H1 (cell line): ENCODE measurements at regions not wholly inside any gene's neighbourhood (a gene's known extent, or its start where the extent isn't known, plus 50 kb on each side); places are given as distances from the start of the nearest gene placed in this dataset.

Source experiments
- CTCF ChIA-PET: fragments of 300-600 bp; sonication (Branson Sonifier 250); formaldehyde crosslinking; loops from one replicate; lab custom pipeline; 2021; ENCODE audit not compliant: partially characterized antibody; lab: Charles Lee
- POLR2A ChIA-PET: fragments of 300-600 bp; sonication (Branson Sonifier 250); formaldehyde crosslinking; loops from one replicate; lab custom pipeline; 2021; ENCODE audit warnings: inconsistent platforms; ENCODE audit not compliant: partially characterized antibody; lab: Charles Lee
- DNase-seq, 2 experiments: peaks; one replicate each; pipeline versions ENCODE4 v3.0.0 to v3.0.0-alpha.2; 2010 to 2022; ENCODE audit warnings: low spot score in 2 of 2, low read depth in 1 of 2, mixed read lengths in 1 of 2
- FAIRE-seq: peaks from 2 replicates; lab custom pipeline; 2011; peaks lifted over from hg19 to GRCh38; lab: Jason Lieb, UNC
- H2AFZ ChIP-seq: 2 replicates; pipeline ENCODE4 v1.8.1; 2012; ENCODE audit warnings: low read length, inconsistent platforms
- H2AK5ac ChIP-seq: 2 replicates; pipeline ENCODE4 v1.6.1; 2013; ENCODE audit warnings: low read depth, low read length
- H2BK120ac ChIP-seq: replicated peaks from 2 replicates; pipeline ENCODE3; 2013; ENCODE audit warnings: low read depth, low read length, inconsistent platforms
- H2BK12ac ChIP-seq: 2 replicates; pipeline ENCODE4 v1.6.1; 2013; ENCODE audit warnings: low read depth, low read length
- H2BK15ac ChIP-seq: 2 replicates; pipeline ENCODE4 v1.6.1; 2013; ENCODE audit warnings: low read length
- H2BK20ac ChIP-seq: 2 replicates; pipeline ENCODE4 v1.6.1; 2013; ENCODE audit warnings: low read length
- H2BK5ac ChIP-seq: 2 replicates; pipeline ENCODE4 v1.6.1; 2013; ENCODE audit warnings: low read depth, low read length
- H3K14ac ChIP-seq: 2 replicates; pipeline ENCODE4 v1.6.1; 2013; ENCODE audit warnings: inconsistent platforms; ENCODE audit not compliant: insufficient read length
- H3K18ac ChIP-seq: 2 replicates; pipeline ENCODE4 v1.6.1; 2013; ENCODE audit warnings: low read length; ENCODE audit errors: extremely low read depth
- H3K23ac ChIP-seq: 2 replicates; pipeline ENCODE4 v1.6.1; 2013; ENCODE audit warnings: inconsistent platforms; ENCODE audit not compliant: insufficient read length
- H3K23me2 ChIP-seq: 2 replicates; pipeline ENCODE4 v1.6.1; 2013; ENCODE audit warnings: low read depth, low read length
- H3K27ac ChIP-seq: 2 replicates; pipeline ENCODE4 v1.6.1; 2011; ENCODE audit warnings: low read depth, low read length, inconsistent platforms
- H3K27me3 ChIP-seq, 4 experiments: replicated peaks in 1 of 4; 1 replicate in 1 of 4; 2 replicates in 3 of 4; pipeline versions ENCODE4 v1.6.1 to v1.8.1; 2011 to 2013; ENCODE audit warnings: low read length in 3 of 4, mild to moderate bottlenecking in 3 of 4, inconsistent platforms in 2 of 4, mixed read lengths in 2 of 4, moderate library complexity in 1 of 4; ENCODE audit not compliant: control insufficient read depth in 3 of 4, insufficient read depth in 3 of 4; ENCODE audit errors: extremely low read depth in 1 of 4
- H3K36me3 ChIP-seq, 4 experiments: 2 replicates each; pipeline versions ENCODE4 v1.6.1 to v1.8.1; 2011 to 2013; ENCODE audit warnings: mild to moderate bottlenecking in 4 of 4, low read length in 3 of 4, moderate library complexity in 2 of 4, control low read depth in 1 of 4, inconsistent platforms in 1 of 4; ENCODE audit not compliant: insufficient read depth in 4 of 4, control insufficient read depth in 2 of 4
- H3K4ac ChIP-seq: replicated peaks from 2 replicates; pipeline ENCODE3; 2013; ENCODE audit warnings: low read length, low read depth, mixed read lengths, inconsistent platforms; ENCODE audit not compliant: insufficient read length
- H3K4me1 ChIP-seq, 4 experiments: replicated peaks in 1 of 4; 1 replicate in 1 of 4; 2 replicates in 3 of 4; pipeline versions ENCODE4 v1.6.1 to v1.8.1; 2011 to 2013; ENCODE audit warnings: low read length in 3 of 4, inconsistent platforms in 2 of 4, mixed read lengths in 1 of 4; ENCODE audit not compliant: insufficient read depth in 4 of 4, control insufficient read depth in 3 of 4
- H3K4me2 ChIP-seq, 2 experiments: 2 replicates each; pipeline versions ENCODE4 v1.6.1 to v1.8.1; 2011 to 2013; ENCODE audit warnings: low read depth in 2 of 2, low read length in 2 of 2, control low read depth in 1 of 2, inconsistent platforms in 1 of 2, mild to moderate bottlenecking in 1 of 2; ENCODE audit not compliant: insufficient read depth in 1 of 2
- H3K4me3 ChIP-seq, 4 experiments: fragments of 200-600, 300-600 bp in 1 of 4; sonication (generic), shearing (Covaris generic), sonication (Bioruptor Twin) in 1 of 4; 2 replicates each; pipeline versions ENCODE4 v1.5.1 to v1.8.1; 2011 to 2016; ENCODE audit warnings: low read length in 4 of 4, low read depth in 3 of 4, control low read depth in 2 of 4, inconsistent platforms in 2 of 4, mild to moderate bottlenecking in 2 of 4, mixed read lengths in 1 of 4, moderate library complexity in 1 of 4; ENCODE audit not compliant: insufficient read depth in 2 of 4; ENCODE audit errors: extremely low read depth in 1 of 4
- H3K56ac ChIP-seq: replicated peaks from 2 replicates; pipeline ENCODE3; 2013; ENCODE audit warnings: low read depth, mild to moderate bottlenecking, mixed read lengths, low read length, inconsistent platforms; ENCODE audit not compliant: insufficient read length
- H3K79me1 ChIP-seq: 2 replicates; pipeline ENCODE4 v1.6.1; 2013; ENCODE audit warnings: low read depth, low read length, control low read depth
- H3K79me2 ChIP-seq, 2 experiments: 2 replicates each; pipeline versions ENCODE4 v1.6.1 to v1.8.1; 2012 to 2013; ENCODE audit warnings: low read length in 2 of 2, mild to moderate bottlenecking in 2 of 2, inconsistent platforms in 1 of 2; ENCODE audit not compliant: insufficient read depth in 2 of 2, control insufficient read depth in 1 of 2
- H3K9ac ChIP-seq, 4 experiments: replicated peaks in 1 of 4; 1 replicate in 1 of 4; 2 replicates in 3 of 4; pipeline versions ENCODE4 v1.6.1 to v1.8.1; 2011 to 2013; ENCODE audit warnings: low read depth in 3 of 4, low read length in 3 of 4, control low read depth in 2 of 4, mild to moderate bottlenecking in 2 of 4, moderate library complexity in 2 of 4, inconsistent platforms in 1 of 4; ENCODE audit errors: extremely low read depth in 1 of 4
- H3K9me3 ChIP-seq, 2 experiments: 2 replicates each; pipeline versions ENCODE4 v1.6.1 to v1.8.1; 2012 to 2013; ENCODE audit warnings: mild to moderate bottlenecking in 2 of 2, moderate library complexity in 2 of 2, control low read depth in 1 of 2, inconsistent platforms in 1 of 2, low read depth in 1 of 2, low read length in 1 of 2, mixed read lengths in 1 of 2; ENCODE audit not compliant: insufficient read depth in 2 of 2
- H4K20me1 ChIP-seq, 2 experiments: replicated peaks in 1 of 2; 2 replicates each; pipeline versions ENCODE3 to v1.8.1; 2011 to 2013; ENCODE audit warnings: inconsistent platforms in 2 of 2, low read length in 2 of 2, mild to moderate bottlenecking in 1 of 2; ENCODE audit not compliant: insufficient read depth in 2 of 2, control insufficient read depth in 1 of 2
- H4K5ac ChIP-seq: 2 replicates; pipeline ENCODE4 v1.6.1; 2013; ENCODE audit warnings: low read length, low read depth, mixed read lengths, inconsistent platforms; ENCODE audit not compliant: insufficient read length
- H4K8ac ChIP-seq: 2 replicates; pipeline ENCODE4 v1.8.0; 2013; ENCODE audit warnings: mild to moderate bottlenecking, moderate library complexity, low read length, inconsistent platforms; ENCODE audit not compliant: insufficient read depth; ENCODE audit errors: extremely low read depth
- H4K91ac ChIP-seq: replicated peaks from 2 replicates; pipeline ENCODE3; 2013; ENCODE audit warnings: low read length, mixed read lengths, inconsistent platforms; ENCODE audit not compliant: insufficient read length
- FOSL1 ChIP-seq: IDR thresholded peaks from 2 replicates; pipeline ENCODE4 v1.6.1; 2011; ENCODE audit warnings: mild to moderate bottlenecking, low read depth, low read length, moderate library complexity; ENCODE audit not compliant: insufficient read depth
- GABPA ChIP-seq: IDR thresholded peaks from 2 replicates; pipeline ENCODE4 v1.6.1; 2011; ENCODE audit warnings: mild to moderate bottlenecking, low read length, moderate library complexity, borderline replicate concordance; ENCODE audit not compliant: insufficient read depth
- GTF2F1 ChIP-seq: IDR thresholded peaks from 2 replicates; pipeline ENCODE4 v1.6.1; 2012; ENCODE audit warnings: low read depth, low read length, improper control_type of control experiment, borderline replicate concordance
- HDAC6 ChIP-seq: IDR thresholded peaks from one replicate; pipeline ENCODE4 v1.7.1; 2012; ENCODE audit warnings: low read depth, mild to moderate bottlenecking, inconsistent platforms, low read length, moderate library complexity
- KDM1A ChIP-seq: fragments of 200-600, 300-600 bp; sonication (generic); IDR thresholded peaks from 2 replicates; pipeline ENCODE4 v1.7.1; 2016; ENCODE audit warnings: mild to moderate bottlenecking, low read length, borderline replicate concordance
- KDM4A ChIP-seq: IDR thresholded peaks from one replicate; pipeline ENCODE4 v1.7.1; 2012; ENCODE audit warnings: low read depth, mild to moderate bottlenecking, moderate library complexity, low read length, inconsistent platforms; ENCODE audit not compliant: severe bottlenecking
- POLR2AphosphoS5 ChIP-seq: IDR thresholded peaks from 2 replicates; pipeline ENCODE4 v1.6.1; 2011; ENCODE audit warnings: low read depth, low read length
- POU5F1 ChIP-seq: IDR thresholded peaks from 2 replicates; pipeline ENCODE4 v1.6.1; 2011; ENCODE audit warnings: low read depth, mild to moderate bottlenecking, low read length, moderate library complexity
- SIN3A ChIP-seq, 2 experiments: IDR thresholded peaks in 1 of 2; conservative IDR thresholded peaks in 1 of 2; 2 replicates each; pipeline ENCODE4 v1.6.1; 2011 to 2012; ENCODE audit warnings: low read length in 2 of 2, improper control_type of control experiment in 1 of 2, low read depth in 1 of 2, mild to moderate bottlenecking in 1 of 2
- SIRT6 ChIP-seq: IDR thresholded peaks from one replicate; pipeline ENCODE4 v1.7.1; 2012; ENCODE audit warnings: low read length, inconsistent platforms
- SP1 ChIP-seq: IDR thresholded peaks from 2 replicates; pipeline ENCODE4 v1.6.1; 2011; ENCODE audit warnings: low read depth, low read length
- TAF7 ChIP-seq: optimal IDR thresholded peaks from 2 replicates; pipeline ENCODE3; 2011; ENCODE audit warnings: low read depth, mild to moderate bottlenecking, inconsistent platforms, low read length, moderate library complexity, borderline replicate concordance
- WGBS, 2 experiments: shearing (Covaris generic) in 1 of 2; methylation state at CpG; one replicate each; pipeline versions ENCODE4 v1.1.6 to v1.1.7; 2013 to 2015; ENCODE audit warnings: low lambda C conversion rate in 2 of 2, mixed read lengths in 2 of 2, inconsistent platforms in 1 of 2, low coverage in 1 of 2, missing lambda C conversion rate in 1 of 2; ENCODE audit not compliant: insufficient replicate concordance in 2 of 2, insufficient coverage in 1 of 2, insufficient read length in 1 of 2; ENCODE audit errors: extremely low coverage in 1 of 2, missing lambda C conversion rate in 1 of 2; 5-methylcytosine and 5-hydroxymethylcytosine counted together
- TF ChIP-seq, protein P1 (sequence below): IDR thresholded peaks from 2 replicates; pipeline ENCODE4 v1.6.1; 2012; ENCODE audit warnings: low read length, inconsistent platforms

DNA sequence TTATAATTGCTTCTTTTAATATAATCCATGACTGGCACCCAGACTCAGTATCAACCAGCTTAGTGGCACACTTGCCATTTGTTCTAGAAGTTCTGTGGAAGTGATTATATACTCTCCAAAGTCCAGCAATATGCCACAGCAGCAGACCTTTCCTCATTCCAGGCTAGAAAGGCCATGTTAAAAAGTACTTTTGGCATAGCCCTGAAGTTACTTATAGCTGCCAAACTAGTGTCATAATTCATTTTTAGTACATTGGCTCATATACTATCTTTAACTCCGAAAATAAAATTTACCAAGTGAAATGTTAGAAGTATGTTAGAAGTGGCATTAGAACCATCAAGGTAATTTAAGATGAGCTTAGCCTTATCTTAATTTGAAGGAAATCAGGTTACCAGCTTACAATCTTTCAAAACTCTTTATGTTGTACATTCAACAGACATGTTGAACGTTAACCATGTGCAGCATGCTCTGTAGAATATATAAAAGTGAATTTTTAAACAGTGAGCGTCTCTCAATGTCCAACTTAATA is 714.2 kb upstream of the LCORL start:
- Histone ChIP-seq H3K27me3 (no peaks in the 10 kb centered on the region), H4K8ac (no peak overlapping the region), H3K36me3 (no peaks in the 10 kb centered on the region), H2AFZ (no peak overlapping the region), H3K4ac (no peak overlapping the region), H3K4me2 (no peak overlapping the region), H3K27ac (no peak overlapping the region), H2BK12ac (no peak overlapping the region), H2BK5ac (no peak overlapping the region), H3K56ac (no peak overlapping the region), H3K23me2 (no peaks in the 10 kb centered on the region), H3K4me3 (no peak overlapping the region), H2BK15ac (no peak overlapping the region), H2BK20ac (no peak overlapping the region), H3K23ac (no peak overlapping the region), H4K5ac (no peak overlapping the region), H3K4me1 (no peaks in the 10 kb centered on the region; a peak in 1 of 7 replicates), H3K14ac (no peak overlapping the region), H3K9me3 (no peaks in the 10 kb centered on the region), H3K79me1 (no peaks in the 10 kb centered on the region), H2AK5ac (no peak overlapping the region), H3K18ac (no peak overlapping the region), H2BK120ac (no peak overlapping the region), H3K79me2 (no peaks in the 10 kb centered on the region), H4K20me1 (no peaks in the 10 kb centered on the region), H3K9ac (no peak overlapping the region), H4K91ac (no peak overlapping the region)
- ChIA-PET CTCF (interaction anchor here (0.6 kb wide), 1 partner anchor 18 kb away, joined by 3 read pairs; no protein-coding TSS in a partner anchor), POLR2A (no interaction called here)
- no peak for FAIRE-seq
- WGBS, 2 experiments: 93% methylated on average over 3 of the region's 3 CpGs; no CpG with 5 or more reads in 1 of the 2 experiments
- DNase-seq: no peak
- TF ChIP-seq, protein P1, sequence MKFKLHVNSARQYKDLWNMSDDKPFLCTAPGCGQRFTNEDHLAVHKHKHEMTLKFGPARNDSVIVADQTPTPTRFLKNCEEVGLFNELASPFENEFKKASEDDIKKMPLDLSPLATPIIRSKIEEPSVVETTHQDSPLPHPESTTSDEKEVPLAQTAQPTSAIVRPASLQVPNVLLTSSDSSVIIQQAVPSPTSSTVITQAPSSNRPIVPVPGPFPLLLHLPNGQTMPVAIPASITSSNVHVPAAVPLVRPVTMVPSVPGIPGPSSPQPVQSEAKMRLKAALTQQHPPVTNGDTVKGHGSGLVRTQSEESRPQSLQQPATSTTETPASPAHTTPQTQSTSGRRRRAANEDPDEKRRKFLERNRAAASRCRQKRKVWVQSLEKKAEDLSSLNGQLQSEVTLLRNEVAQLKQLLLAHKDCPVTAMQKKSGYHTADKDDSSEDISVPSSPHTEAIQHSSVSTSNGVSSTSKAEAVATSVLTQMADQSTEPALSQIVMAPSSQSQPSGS: no peak
- TF ChIP-seq KDM1A: no peak
- TF ChIP-seq GTF2F1: no peak
- no peak for TF ChIP-seq FOSL1
- no peak for TF ChIP-seq SP1
- TF ChIP-seq POLR2AphosphoS5: no peak
- TF ChIP-seq KDM4A: no peak
- no peak for TF ChIP-seq SIRT6
- no peak for TF ChIP-seq GABPA
- no peak for TF ChIP-seq TAF7
- no peak for TF ChIP-seq HDAC6
- TF ChIP-seq SIN3A (conservative IDR thresholded peaks at IDR 0.05 in 1 of 2, IDR thresholded peaks at IDR 0.05 in 1 of 2; ENCODE audit: low read depth in 1 of 2, low read length in 2 of 2): no peak
- no peak for TF ChIP-seq POU5F1
